Duodenal mucosa (tissue), 2 donors: ENCODE measurements at regions not wholly inside any gene's neighbourhood (a gene's known extent, or its start where the extent isn't known, plus 50 kb on each side); places are given as distances from the start of the nearest gene placed in this dataset.

ENCODE experiments used
- H3K27ac ChIP-seq: one replicate; pipeline ENCODE4 v1.7.0; 2013; ENCODE audit warnings: low read depth, low read length
- H3K27me3 ChIP-seq, 2 donors: one replicate each; pipeline ENCODE4 v1.7.0; 2013; ENCODE audit warnings: low read length in 2 of 2, control low read depth in 1 of 2; ENCODE audit not compliant: insufficient read depth in 2 of 2, control insufficient read depth in 1 of 2
- H3K36me3 ChIP-seq, 2 donors: one replicate each; pipeline ENCODE4 v1.7.0; 2013; ENCODE audit warnings: low read length in 2 of 2, control low read depth in 1 of 2; ENCODE audit not compliant: insufficient read depth in 2 of 2, control insufficient read depth in 1 of 2
- H3K4me1 ChIP-seq, 2 donors: one replicate each; pipeline ENCODE4 v1.7.0; 2013; ENCODE audit warnings: low read length in 2 of 2, control low read depth in 1 of 2; ENCODE audit not compliant: insufficient read depth in 2 of 2, control insufficient read depth in 1 of 2
- H3K4me3 ChIP-seq, 2 donors: one replicate each; pipeline ENCODE4 v1.7.0; 2013; ENCODE audit warnings: low read length in 2 of 2, low read depth in 1 of 2
- H3K9ac ChIP-seq, 2 donors: one replicate each; pipeline ENCODE4 v1.7.0; 2013; ENCODE audit warnings: low read length in 2 of 2, low read depth in 1 of 2
- H3K9me3 ChIP-seq, 2 donors: one replicate each; pipeline ENCODE4 v1.7.0; 2013; ENCODE audit warnings: low read length in 2 of 2, control low read depth in 1 of 2; ENCODE audit not compliant: control insufficient read depth in 1 of 2

- H3K9ac ChIP-seq = no peak overlapping the region
- H3K9me3 ChIP-seq = no peaks in the 10 kb centered on the region
- no peaks in the 10 kb centered on the region for H3K4me1 ChIP-seq
- no peaks in the 10 kb centered on the region for H3K27me3 ChIP-seq
- no peaks in the 10 kb centered on the region for H3K36me3 ChIP-seq
- H3K4me3 ChIP-seq = no peak overlapping the region
- H3K27ac ChIP-seq = no peak overlapping the region
Measured at GRCh38 chr4:30922625-30923024, 202.5 kb downstream of the PCDH7 start.

GRCh38 chr4:30924495-30924894 is 204.3 kb downstream of the PCDH7 start:
- Histone ChIP-seq H3K27me3 (no peaks in the 10 kb centered on the region), H3K4me1 (no peaks in the 10 kb centered on the region), H3K27ac (no peak overlapping the region), H3K36me3 (no peaks in the 10 kb centered on the region), H3K9me3 (no peaks in the 10 kb centered on the region), H3K4me3 (no peak overlapping the region), H3K9ac (no peak overlapping the region)

- Histone ChIP-seq H3K36me3 (no peaks in the 10 kb centered on the region), H3K4me1 (no peaks in the 10 kb centered on the region), H3K9me3 (no peaks in the 10 kb centered on the region), H3K27me3 (no peaks in the 10 kb centered on the region), H3K4me3 (no peak overlapping the region), H3K9ac (no peak overlapping the region), H3K27ac (no peak overlapping the region)
Measured at GRCh38 chr4:30929649-30930048, 209.5 kb downstream of the PCDH7 start.

GRCh38 chr4:30930276-30930675 is 210.1 kb downstream of the PCDH7 start:
- no peak overlapping the region for H3K27ac ChIP-seq

GRCh38 chr4:30932581-30932980 is 212.4 kb downstream of the PCDH7 start:
- H3K9me3 ChIP-seq = no peaks in the 10 kb centered on the region
- H3K4me3 ChIP-seq = no peak overlapping the region
- no peaks in the 10 kb centered on the region for H3K36me3 ChIP-seq
- no peaks in the 10 kb centered on the region for H3K27me3 ChIP-seq
- no peak overlapping the region for H3K9ac ChIP-seq
- H3K27ac ChIP-seq = no peak overlapping the region
- no peaks in the 10 kb centered on the region for H3K4me1 ChIP-seq

More at GRCh38 chr4:30930276-30930675, 210.1 kb downstream of the PCDH7 start:
- H3K36me3 ChIP-seq = no peaks in the 10 kb centered on the region
- H3K4me1 ChIP-seq = no peaks in the 10 kb centered on the region
- H3K9ac ChIP-seq = no peak overlapping the region
- H3K27me3 ChIP-seq = no peaks in the 10 kb centered on the region
- H3K9me3 ChIP-seq = no peaks in the 10 kb centered on the region
- no peak overlapping the region for H3K4me3 ChIP-seq

GRCh38 chr4:30939069-30939468 is 218.9 kb downstream of the PCDH7 start:
- Histone ChIP-seq H3K27me3 (no peaks in the 10 kb centered on the region), H3K27ac (no peak overlapping the region), H3K36me3 (no peaks in the 10 kb centered on the region), H3K4me3 (no peak overlapping the region), H3K9ac (no peak overlapping the region), H3K4me1 (peaks cover 4 to 17% of the 10 kb centered on the region in 2 donors), H3K9me3 (no peaks in the 10 kb centered on the region)

GRCh38 chr4:30939684-30940083 is 219.5 kb downstream of the PCDH7 start:
- Histone ChIP-seq H3K27ac (no peak overlapping the region), H3K4me3 (no peak overlapping the region), H3K4me1 (peaks cover 4 to 17% of the 10 kb centered on the region in 2 donors), H3K36me3 (no peaks in the 10 kb centered on the region), H3K9ac (no peak overlapping the region), H3K9me3 (no peaks in the 10 kb centered on the region), H3K27me3 (no peaks in the 10 kb centered on the region)

- no peak overlapping the region for H3K27ac ChIP-seq
- no peaks in the 10 kb centered on the region for H3K27me3 ChIP-seq
- H3K4me1 ChIP-seq = peaks cover 4 to 17% of the 10 kb centered on the region in 2 donors
- H3K9me3 ChIP-seq = no peaks in the 10 kb centered on the region
- no peaks in the 10 kb centered on the region for H3K36me3 ChIP-seq
- no peak overlapping the region for H3K9ac ChIP-seq
- no peak overlapping the region for H3K4me3 ChIP-seq
Measured at GRCh38 chr4:30941641-30942040, 221.5 kb downstream of the PCDH7 start.

GRCh38 chr4:30943356-30943755 is 223.2 kb downstream of the PCDH7 start:
- Histone ChIP-seq H3K9ac (no peak overlapping the region), H3K27ac (no peak overlapping the region), H3K4me3 (no peak overlapping the region), H3K4me1 (peaks cover 4 to 17% of the 10 kb centered on the region in 2 donors), H3K27me3 (no peaks in the 10 kb centered on the region), H3K36me3 (no peaks in the 10 kb centered on the region), H3K9me3 (no peaks in the 10 kb centered on the region)

- H3K9ac ChIP-seq = no peak overlapping the region
- H3K4me1 ChIP-seq = peaks cover 0 to 6% of the 10 kb centered on the region in 2 donors
- no peak overlapping the region for H3K27ac ChIP-seq
- no peak overlapping the region for H3K4me3 ChIP-seq
- H3K9me3 ChIP-seq = no peaks in the 10 kb centered on the region
- H3K27me3 ChIP-seq = no peaks in the 10 kb centered on the region
- H3K36me3 ChIP-seq = no peaks in the 10 kb centered on the region
Measured at GRCh38 chr4:30945586-30945985, 225.4 kb downstream of the PCDH7 start.

- Histone ChIP-seq H3K9me3 (no peaks in the 10 kb centered on the region), H3K27ac (no peak overlapping the region), H3K4me1 (peaks cover 0 to 6% of the 10 kb centered on the region in 2 donors)
Measured at GRCh38 chr4:30946288-30946687, 226.1 kb downstream of the PCDH7 start.

More at GRCh38 chr4:30946288-30946687, 226.1 kb downstream of the PCDH7 start:
- Histone ChIP-seq H3K27me3 (no peaks in the 10 kb centered on the region), H3K9ac (no peak overlapping the region), H3K4me3 (no peak overlapping the region), H3K36me3 (no peaks in the 10 kb centered on the region)
